ENCODE measurements at regions not wholly inside any gene's neighbourhood (a gene's known extent, or its start where the extent isn't known, plus 50 kb on each side); places are given as distances from the start of the nearest gene placed in this dataset.
"Not testable (repeated sequence)": the region's sequence is repeated elsewhere in the genome, so short reads cannot be mapped to it uniquely, and the experiment has no call there.

GRCh38 chr6:25192590-25193459 lies 86.3 kb upstream of the CARMIL1 start:
- DNase-seq: no peak

GRCh38 chr6:25193460-25194171 lies 85.6 kb upstream of the CARMIL1 start:
- no peak for DNase-seq

- DNase-seq: no peak
These were observed 84.9 kb upstream of the CARMIL1 start for GRCh38 chr6:25194172-25194678.

GRCh38 chr6:25196464-25196863 lies 82.7 kb upstream of the CARMIL1 start:
- peak; percentile 41 for DNase-seq

GRCh38 chr6:25197111-25197510 lies 82.1 kb upstream of the CARMIL1 start:
- no peak for DNase-seq

- no peak for DNase-seq
These were observed 79.6 kb upstream of the CARMIL1 start for GRCh38 chr6:25199544-25199943.

- DNase-seq: no peak
These were observed 76.7 kb upstream of the CARMIL1 start for GRCh38 chr6:25202504-25202903.

GRCh38 chr6:25205629-25206028 lies 73.5 kb upstream of the CARMIL1 start:
- DNase-seq: no peak

GRCh38 chr6:25207453-25208155 lies 71.6 kb upstream of the CARMIL1 start:
- DNase-seq: not testable (repeated sequence)

GRCh38 chr6:25215881-25216280 lies 63.3 kb upstream of the CARMIL1 start:
- DNase-seq: no peak

GRCh38 chr6:25217302-25217701 lies 61.9 kb upstream of the CARMIL1 start:
- DNase-seq: no peak

- DNase-seq: no peak
These were observed 61.3 kb upstream of the CARMIL1 start for GRCh38 chr6:25217829-25218228.

GRCh38 chr6:25218346-25218745 lies 60.8 kb upstream of the CARMIL1 start:
- no peak for DNase-seq

GRCh38 chr6:25219216-25219916 lies 59.8 kb upstream of the CARMIL1 start:
- DNase-seq: no peak

- DNase-seq: no peak
These were observed 59.3 kb upstream of the CARMIL1 start for GRCh38 chr6:25219917-25220278.

GRCh38 chr6:25220857-25221256 lies 58.3 kb upstream of the CARMIL1 start:
- no peak for DNase-seq

GRCh38 chr6:25222006-25222678 lies 57.0 kb upstream of the CARMIL1 start:
- no peak for DNase-seq

GRCh38 chr6:25223490-25223991 lies 55.6 kb upstream of the CARMIL1 start:
- no peak for DNase-seq

- DNase-seq: no peak
These were observed 54.9 kb upstream of the CARMIL1 start for GRCh38 chr6:25224242-25224641.

GRCh38 chr6:25227854-25228253 lies 51.3 kb upstream of the CARMIL1 start:
- DNase-seq: no peak
